ENCODE measurements at regions not wholly inside any gene's neighbourhood (a gene's known extent, or its start where the extent isn't known, plus 50 kb on each side); places are given as distances from the start of the nearest gene placed in this dataset.
"Not testable (repeated sequence)": the region's sequence is repeated elsewhere in the genome, so short reads cannot be mapped to it uniquely, and the experiment has no call there.

DNA sequence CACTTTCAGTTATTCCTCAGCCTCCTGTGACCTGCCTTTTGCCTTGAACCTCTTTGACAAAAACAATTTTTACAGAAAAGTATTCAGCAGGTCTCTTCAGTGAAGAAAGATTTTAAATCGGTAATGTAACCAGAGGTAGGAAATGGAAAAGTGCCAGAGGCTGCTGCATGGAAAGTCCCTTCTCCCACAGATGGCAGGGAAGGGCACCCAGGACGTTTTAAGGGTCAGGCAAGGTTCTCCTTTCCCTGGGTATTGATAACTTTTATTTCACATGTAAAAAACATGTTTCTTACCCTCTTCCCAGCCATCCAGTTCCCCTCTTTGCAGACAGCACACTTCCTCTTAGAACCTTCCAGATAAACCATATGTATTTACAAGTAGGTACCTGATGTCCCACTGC, 185.6 kb downstream of the OR4M2 start:
- Mint-ChIP-seq H3K9me3 (no peaks in the 10 kb centered on the region), H3K36me3 (no peaks in the 10 kb centered on the region), H3K4me1 (peaks cover under 1 to 6% (median 5%) of the 10 kb centered on the region in 7 donors), H3K27ac (no peak overlapping the region), H3K27me3 (peaks cover 0 to 10% (median 5%) of the 10 kb centered on the region in 5 donors), H3K4me3 (no peak overlapping the region)
- H3K4me1 ChIP-seq (ENCODE audit: control insufficient read depth in 2 of 2, insufficient read depth in 2 of 2, low read length in 2 of 2), result peaks cover 11 to 35% of the 10 kb centered on the region in 2 donors
- ATAC-seq (no peak), DNase-seq (no peak)
- no peaks in the 10 kb centered on the region for H3K36me3 ChIP-seq (ENCODE audit: control insufficient read depth in 2 of 3, insufficient read depth in 3 of 3, low read length in 3 of 3)
- ChIA-PET POLR2A (no interaction called here), CTCF (no interaction called here)
- no peak overlapping the region for H3K27ac ChIP-seq (ENCODE audit: low read depth, low read length)
- no peaks in the 10 kb centered on the region for H3K27me3 ChIP-seq (ENCODE audit: control insufficient read depth in 2 of 2, insufficient read depth in 2 of 2, low read length in 2 of 2)
- no peaks in the 10 kb centered on the region for H3K9me3 ChIP-seq (ENCODE audit: control insufficient read depth in 2 of 3, low read length in 3 of 3)
- intact Hi-C loops (cut with micrococcal nuclease), result no loop called here
- H3K4me3 ChIP-seq (ENCODE audit: low read length), result no peak overlapping the region

DNA sequence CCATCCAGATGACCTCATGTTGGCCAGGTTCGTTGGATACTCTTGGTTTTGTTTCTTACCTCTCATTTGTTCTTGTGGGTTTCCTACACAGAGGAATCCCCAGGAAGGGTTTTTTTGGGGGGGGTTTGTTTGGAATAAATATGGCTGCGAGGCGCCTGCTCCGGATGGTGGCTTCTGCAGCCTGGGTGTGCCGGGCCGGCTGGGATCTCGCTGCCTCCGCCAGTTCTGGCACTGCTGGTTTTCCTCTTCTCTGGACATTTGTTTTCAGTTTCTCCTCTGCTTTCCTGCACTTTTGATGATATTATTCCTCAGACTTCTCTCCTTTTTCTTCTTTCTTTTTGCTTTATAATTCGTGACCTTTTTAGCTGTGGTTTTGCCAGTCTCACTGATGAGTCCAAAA, 187.4 kb downstream of the OR4M2 start:
- POLR2A ChIA-PET, result no interaction called here
- intact Hi-C loops (cut with micrococcal nuclease), result no loop called here

DNA sequence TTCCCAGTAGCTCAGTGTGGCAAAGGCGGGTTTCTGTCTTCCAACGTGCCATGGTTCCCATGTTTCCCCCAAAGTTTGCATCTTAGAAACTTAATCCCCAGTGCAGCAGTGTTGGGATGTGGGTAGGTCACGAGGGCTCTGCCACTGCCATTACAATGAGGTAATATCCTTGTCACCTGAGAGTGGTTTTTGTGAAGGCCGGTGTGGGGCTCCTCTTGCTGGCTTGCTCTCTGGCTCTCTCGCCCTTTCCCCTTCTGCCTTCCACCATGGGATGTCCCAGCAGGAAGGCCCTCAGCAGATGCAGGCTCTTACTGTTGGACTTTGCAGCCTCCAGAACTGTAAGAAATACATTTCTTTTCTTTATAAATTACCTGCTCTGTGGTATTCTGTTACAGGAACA, 187.9 kb downstream of the OR4M2 start:
- peaks cover 11 to 28% of the 10 kb centered on the region in 2 donors for H3K4me1 ChIP-seq (ENCODE audit: control insufficient read depth in 2 of 2, insufficient read depth in 2 of 2, low read length in 2 of 2)
- H3K4me3 ChIP-seq (ENCODE audit: low read length); H3K27me3 ChIP-seq (ENCODE audit: control insufficient read depth in 2 of 2, insufficient read depth in 2 of 2, low read length in 2 of 2); intact Hi-C loops (cut with micrococcal nuclease); H3K27ac ChIP-seq (ENCODE audit: low read depth, low read length); H3K4me1 Mint-ChIP-seq; ATAC-seq; H3K36me3 Mint-ChIP-seq; H3K9me3 ChIP-seq (ENCODE audit: control insufficient read depth in 2 of 3, low read length in 3 of 3); H3K4me3 Mint-ChIP-seq; H3K27ac Mint-ChIP-seq; DNase-seq; H3K27me3 Mint-ChIP-seq; H3K9me3 Mint-ChIP-seq; POLR2A ChIA-PET; H3K36me3 ChIP-seq (ENCODE audit: control insufficient read depth in 2 of 3, insufficient read depth in 3 of 3, low read length in 3 of 3); CTCF ChIA-PET: not testable (repeated sequence)

More for the DNA sequence above, 187.4 kb downstream of the OR4M2 start:
- no peak overlapping the region for H3K4me3 Mint-ChIP-seq
- Histone ChIP-seq H3K36me3 (ENCODE audit: control insufficient read depth in 2 of 3, insufficient read depth in 3 of 3, low read length in 3 of 3) (no peaks in the 10 kb centered on the region), H3K4me1 (ENCODE audit: control insufficient read depth in 2 of 2, insufficient read depth in 2 of 2, low read length in 2 of 2) (peaks cover 11 to 32% of the 10 kb centered on the region in 2 donors), H3K9me3 (ENCODE audit: control insufficient read depth in 2 of 3, low read length in 3 of 3) (no peaks in the 10 kb centered on the region), H3K27ac (ENCODE audit: low read depth, low read length) (no peak overlapping the region), H3K27me3 (ENCODE audit: control insufficient read depth in 2 of 2, insufficient read depth in 2 of 2, low read length in 2 of 2) (no peaks in the 10 kb centered on the region), H3K4me3 (ENCODE audit: low read length) (no peak overlapping the region)
- H3K9me3 Mint-ChIP-seq, result no peaks in the 10 kb centered on the region
- H3K27ac Mint-ChIP-seq, result no peak overlapping the region
- CTCF ChIA-PET, result no interaction called here
- peaks cover 0 to 4% (median 0%) of the 10 kb centered on the region in 5 donors for H3K27me3 Mint-ChIP-seq
- DNase-seq, result no peak
- ATAC-seq, result no peak
- H3K36me3 Mint-ChIP-seq, result no peaks in the 10 kb centered on the region
- H3K4me1 Mint-ChIP-seq, result no peaks in the 10 kb centered on the region

DNA sequence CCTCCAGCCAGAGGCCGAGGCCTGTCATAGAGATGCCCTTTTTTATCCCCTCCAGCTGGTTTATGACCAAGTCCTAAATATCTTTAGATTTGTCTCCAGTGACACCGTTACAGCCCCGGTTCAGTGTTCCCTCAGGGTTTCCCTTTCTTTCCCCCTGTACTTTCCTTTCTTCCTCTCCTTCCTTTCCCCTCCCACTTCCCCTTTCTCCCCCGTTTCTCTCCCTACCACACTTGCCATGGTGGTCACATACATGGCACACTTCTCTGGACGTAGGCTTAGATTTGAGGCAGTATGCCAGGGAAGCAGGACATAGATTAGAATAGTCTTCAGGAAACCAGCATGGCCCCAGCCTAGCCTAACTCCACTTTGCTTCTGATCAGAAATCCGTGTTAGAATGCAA, 188.3 kb downstream of the OR4M2 start:
- H3K4me3 Mint-ChIP-seq; H3K36me3 ChIP-seq (ENCODE audit: control insufficient read depth in 2 of 3, insufficient read depth in 3 of 3, low read length in 3 of 3); H3K27me3 Mint-ChIP-seq; POLR2A ChIA-PET; H3K27me3 ChIP-seq (ENCODE audit: control insufficient read depth in 2 of 2, insufficient read depth in 2 of 2, low read length in 2 of 2); H3K36me3 Mint-ChIP-seq; H3K27ac ChIP-seq (ENCODE audit: low read depth, low read length); H3K9me3 Mint-ChIP-seq; H3K4me1 Mint-ChIP-seq; DNase-seq; H3K27ac Mint-ChIP-seq; intact Hi-C loops (cut with micrococcal nuclease); H3K9me3 ChIP-seq (ENCODE audit: control insufficient read depth in 2 of 3, low read length in 3 of 3); H3K4me3 ChIP-seq (ENCODE audit: low read length); ATAC-seq; CTCF ChIA-PET: not testable (repeated sequence)
- H3K4me1 ChIP-seq (ENCODE audit: control insufficient read depth in 2 of 2, insufficient read depth in 2 of 2, low read length in 2 of 2), result peaks cover 11 to 24% of the 10 kb centered on the region in 2 donors

DNA sequence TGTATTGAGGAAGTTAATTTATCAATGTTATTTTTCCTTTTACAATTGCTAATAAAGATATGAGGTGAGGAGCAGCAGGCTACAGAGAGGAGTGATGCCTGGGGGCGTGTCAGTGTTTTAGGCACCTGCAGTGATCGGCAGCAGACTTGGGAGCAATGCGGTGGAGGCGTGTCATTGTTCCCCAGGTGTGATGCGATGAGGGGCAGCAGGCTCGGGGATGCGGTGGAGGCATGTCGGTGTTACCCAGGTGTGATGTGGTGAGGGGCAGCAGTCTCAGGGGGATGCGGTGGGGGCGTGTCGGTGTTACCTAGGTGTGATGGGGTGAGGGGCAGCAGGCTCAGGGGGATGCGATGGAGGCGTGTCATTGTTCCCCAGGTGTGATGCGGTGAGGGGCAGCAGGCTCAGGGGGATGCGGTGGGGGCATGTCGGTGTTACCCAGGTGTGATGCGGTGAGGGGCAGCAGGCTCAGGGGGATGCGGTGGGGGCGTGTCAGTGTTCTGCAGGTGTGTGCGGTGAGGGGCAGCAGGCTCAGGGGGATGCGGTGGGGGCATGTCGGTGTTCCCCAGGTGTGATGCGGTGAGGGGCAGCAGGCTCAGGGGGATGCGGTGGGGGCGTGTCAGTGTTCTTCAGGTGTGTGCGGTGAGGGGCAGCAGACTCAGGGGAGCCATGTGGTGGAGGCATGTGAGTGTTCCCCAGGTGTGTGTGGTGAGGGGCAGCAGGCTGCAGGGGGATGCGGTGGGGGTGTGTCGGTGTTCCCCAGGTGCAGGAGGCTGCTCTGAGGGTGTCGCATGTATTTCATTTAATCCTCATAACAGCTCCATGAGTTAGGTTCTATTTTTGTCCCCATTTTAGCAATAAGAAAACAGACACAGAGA, 186.2 kb upstream of the GOLGA6L22 start:
- intact Hi-C loops (cut with micrococcal nuclease); H3K36me3 Mint-ChIP-seq; H3K27ac Mint-ChIP-seq; POLR2A ChIA-PET; H3K36me3 ChIP-seq (ENCODE audit: control insufficient read depth in 2 of 3, insufficient read depth in 3 of 3, low read length in 3 of 3); H3K4me1 ChIP-seq (ENCODE audit: control insufficient read depth in 2 of 2, insufficient read depth in 2 of 2, low read length in 2 of 2); H3K27me3 ChIP-seq (ENCODE audit: control insufficient read depth in 2 of 2, insufficient read depth in 2 of 2, low read length in 2 of 2); H3K9me3 Mint-ChIP-seq; H3K4me3 ChIP-seq (ENCODE audit: low read length); CTCF ChIA-PET; H3K9me3 ChIP-seq (ENCODE audit: control insufficient read depth in 2 of 3, low read length in 3 of 3); H3K4me1 Mint-ChIP-seq; H3K27me3 Mint-ChIP-seq; ATAC-seq; H3K27ac ChIP-seq (ENCODE audit: low read depth, low read length); H3K4me3 Mint-ChIP-seq; DNase-seq: not testable (repeated sequence)

DNA sequence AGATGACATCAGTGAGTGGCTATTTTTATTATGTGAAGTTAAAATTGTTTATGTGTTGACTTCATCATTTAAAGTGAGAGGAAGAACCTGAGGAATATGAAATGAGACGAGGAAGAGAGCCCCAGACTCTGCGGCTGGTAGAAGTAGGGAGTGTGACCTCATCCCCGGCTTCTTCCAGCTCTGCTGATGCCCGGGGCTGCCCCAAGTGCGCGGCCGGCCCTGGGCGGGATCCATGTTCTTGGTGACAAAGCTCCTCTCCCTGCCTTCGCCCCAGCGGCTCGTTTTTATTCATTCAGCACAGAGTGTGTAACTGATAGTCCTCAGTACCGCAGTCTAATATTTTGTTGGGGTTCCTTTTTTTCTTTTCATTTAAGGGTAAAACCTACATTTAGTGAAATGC, 185.5 kb upstream of the GOLGA6L22 start:
- DNase-seq; H3K27ac Mint-ChIP-seq; H3K4me3 Mint-ChIP-seq; H3K9me3 ChIP-seq (ENCODE audit: control insufficient read depth in 2 of 3, low read length in 3 of 3); H3K4me1 ChIP-seq (ENCODE audit: control insufficient read depth in 2 of 2, insufficient read depth in 2 of 2, low read length in 2 of 2); H3K36me3 Mint-ChIP-seq; H3K27ac ChIP-seq (ENCODE audit: low read depth, low read length); intact Hi-C loops (cut with micrococcal nuclease); H3K27me3 ChIP-seq (ENCODE audit: control insufficient read depth in 2 of 2, insufficient read depth in 2 of 2, low read length in 2 of 2); H3K4me1 Mint-ChIP-seq; POLR2A ChIA-PET; ATAC-seq; H3K9me3 Mint-ChIP-seq; CTCF ChIA-PET; H3K4me3 ChIP-seq (ENCODE audit: low read length); H3K36me3 ChIP-seq (ENCODE audit: control insufficient read depth in 2 of 3, insufficient read depth in 3 of 3, low read length in 3 of 3); H3K27me3 Mint-ChIP-seq: not testable (repeated sequence)

DNA sequence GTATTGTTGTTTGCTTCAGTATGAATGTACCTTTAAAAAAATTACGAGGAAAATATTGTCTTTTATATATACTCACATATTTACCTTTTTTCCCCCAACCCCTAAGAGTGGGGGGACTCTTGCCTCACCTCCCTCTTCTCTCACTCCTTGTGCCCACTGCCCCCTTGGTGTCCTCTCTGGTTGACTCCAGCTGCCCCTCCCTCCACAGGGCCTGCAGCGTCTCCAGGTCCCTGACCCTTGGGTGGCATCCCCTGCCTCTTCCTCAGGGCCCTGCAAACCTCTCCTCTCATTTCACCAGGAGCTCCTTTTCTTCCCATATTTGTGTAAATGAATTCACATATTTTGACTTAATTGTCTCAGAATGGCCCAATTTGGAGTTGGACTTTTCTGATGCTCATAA, 184.3 kb upstream of the GOLGA6L22 start:
- H3K4me1 ChIP-seq (ENCODE audit: control insufficient read depth in 2 of 2, insufficient read depth in 2 of 2, low read length in 2 of 2); H3K27me3 ChIP-seq (ENCODE audit: control insufficient read depth in 2 of 2, insufficient read depth in 2 of 2, low read length in 2 of 2); ATAC-seq; H3K36me3 ChIP-seq (ENCODE audit: control insufficient read depth in 2 of 3, insufficient read depth in 3 of 3, low read length in 3 of 3); H3K4me1 Mint-ChIP-seq; H3K27ac ChIP-seq (ENCODE audit: low read depth, low read length); POLR2A ChIA-PET; H3K9me3 ChIP-seq (ENCODE audit: control insufficient read depth in 2 of 3, low read length in 3 of 3); H3K4me3 Mint-ChIP-seq; H3K27ac Mint-ChIP-seq; H3K27me3 Mint-ChIP-seq; intact Hi-C loops (cut with micrococcal nuclease); H3K9me3 Mint-ChIP-seq; H3K36me3 Mint-ChIP-seq; CTCF ChIA-PET; DNase-seq; H3K4me3 ChIP-seq (ENCODE audit: low read length): not testable (repeated sequence)
